ENCODE measurements at regions not wholly inside any gene's neighbourhood (a gene's known extent, or its start where the extent isn't known, plus 50 kb on each side); places are given as distances from the start of the nearest gene placed in this dataset.

GRCh38 chr21:24910591-24910990 is 696.7 kb downstream of the MRPL39 start:
- no peak for DNase-seq (ENCODE audit: low read depth in 2 of 3, low spot score in 2 of 3)

GRCh38 chr21:24903994-24904635 is 703.2 kb downstream of the MRPL39 start:
- DNase-seq (ENCODE audit: low read depth in 2 of 3, low spot score in 2 of 3), result no peak

- DNase-seq (ENCODE audit: low read depth in 2 of 3, low spot score in 2 of 3), result no peak
Measured at GRCh38 chr21:24899138-24899537, 708.1 kb downstream of the MRPL39 start.

- DNase-seq (ENCODE audit: low read depth in 2 of 3, low spot score in 2 of 3), result no peak
Measured at GRCh38 chr21:24897883-24898282, 709.4 kb downstream of the MRPL39 start.

GRCh38 chr21:24896735-24897124 is 710.6 kb downstream of the MRPL39 start:
- no peak for DNase-seq (ENCODE audit: low read depth in 2 of 3, low spot score in 2 of 3)

- no peak for DNase-seq (ENCODE audit: low read depth in 2 of 3, low spot score in 2 of 3)
Measured at GRCh38 chr21:24895885-24896734, 711.2 kb downstream of the MRPL39 start.

- DNase-seq (ENCODE audit: low read depth in 2 of 3, low spot score in 2 of 3), result no peak
Measured at GRCh38 chr21:24894324-24894723, 713.0 kb downstream of the MRPL39 start.

GRCh38 chr21:24890021-24890420 is 717.3 kb downstream of the MRPL39 start:
- no peak for DNase-seq (ENCODE audit: low read depth in 2 of 3, low spot score in 2 of 3)

GRCh38 chr21:24881506-24881905 is 725.8 kb downstream of the MRPL39 start:
- no peak for DNase-seq (ENCODE audit: low read depth in 2 of 3, low spot score in 2 of 3)

- no peak for DNase-seq (ENCODE audit: low read depth in 2 of 3, low spot score in 2 of 3)
Measured at GRCh38 chr21:24870633-24871032, 736.6 kb downstream of the MRPL39 start.

GRCh38 chr21:24869862-24870261 is 737.4 kb downstream of the MRPL39 start:
- no peak for DNase-seq (ENCODE audit: low read depth in 2 of 3, low spot score in 2 of 3)

- DNase-seq (ENCODE audit: low read depth in 2 of 3, low spot score in 2 of 3), result no peak
Measured at GRCh38 chr21:24868117-24868516, 739.2 kb downstream of the MRPL39 start.

GRCh38 chr21:24861471-24861870 is 745.8 kb downstream of the MRPL39 start:
- DNase-seq (ENCODE audit: low read depth in 2 of 3, low spot score in 2 of 3), result no peak

GRCh38 chr21:24856326-24856725 is 751.0 kb downstream of the MRPL39 start:
- DNase-seq (ENCODE audit: low read depth in 2 of 3, low spot score in 2 of 3), result no peak

- no peak for DNase-seq (ENCODE audit: low read depth in 2 of 3, low spot score in 2 of 3)
Measured at GRCh38 chr21:24852610-24853195, 754.6 kb downstream of the MRPL39 start.

GRCh38 chr21:24850121-24850520 is 757.2 kb downstream of the MRPL39 start:
- no peak for DNase-seq (ENCODE audit: low read depth in 2 of 3, low spot score in 2 of 3)

GRCh38 chr21:24844671-24845070 is 762.6 kb downstream of the MRPL39 start:
- no peak for DNase-seq (ENCODE audit: low read depth in 2 of 3, low spot score in 2 of 3)

- no peak for DNase-seq (ENCODE audit: low read depth in 2 of 3, low spot score in 2 of 3)
Measured at GRCh38 chr21:24840287-24840686, 767.0 kb downstream of the MRPL39 start.

- DNase-seq (ENCODE audit: low read depth in 2 of 3, low spot score in 2 of 3), result no peak
Measured at GRCh38 chr21:24832961-24833360, 774.3 kb downstream of the MRPL39 start.

- no peak for DNase-seq (ENCODE audit: low read depth in 2 of 3, low spot score in 2 of 3)
Measured at GRCh38 chr21:24829397-24829796, 777.9 kb downstream of the MRPL39 start.

- no peak for DNase-seq (ENCODE audit: low read depth in 2 of 3, low spot score in 2 of 3)
Measured at GRCh38 chr21:24826822-24827221, 780.5 kb downstream of the MRPL39 start.

GRCh38 chr21:24825348-24825747 is 781.9 kb downstream of the MRPL39 start:
- DNase-seq (ENCODE audit: low read depth in 2 of 3, low spot score in 2 of 3), result no peak
